Right ventricle myocardium superior (tissue), 1 donor: ENCODE measurements at regions not wholly inside any gene's neighbourhood (a gene's known extent, or its start where the extent isn't known, plus 50 kb on each side); places are given as distances from the start of the nearest gene placed in this dataset.

Source experiments
- ATAC-seq: fragments of 200-7000 bp; cut with Tn5 transposase; one replicate; pipeline ENCODE4 v1.9.1; 2020; ENCODE audit warnings: mild to moderate bottlenecking; ENCODE audit not compliant: poor library complexity
- DNase-seq: peaks from one replicate; pipeline ENCODE4 v3.0.0-alpha.2; 2020
- intact Hi-C: fragments of 100-400 bp; cut with DNase I; formaldehyde crosslinking; loops from one replicate; pipeline ENCODE4 v1.11.2; 2022
- donor health status: DM: no; HTN: yes; CAD: no; lungs with severe emphysema.

DNA sequence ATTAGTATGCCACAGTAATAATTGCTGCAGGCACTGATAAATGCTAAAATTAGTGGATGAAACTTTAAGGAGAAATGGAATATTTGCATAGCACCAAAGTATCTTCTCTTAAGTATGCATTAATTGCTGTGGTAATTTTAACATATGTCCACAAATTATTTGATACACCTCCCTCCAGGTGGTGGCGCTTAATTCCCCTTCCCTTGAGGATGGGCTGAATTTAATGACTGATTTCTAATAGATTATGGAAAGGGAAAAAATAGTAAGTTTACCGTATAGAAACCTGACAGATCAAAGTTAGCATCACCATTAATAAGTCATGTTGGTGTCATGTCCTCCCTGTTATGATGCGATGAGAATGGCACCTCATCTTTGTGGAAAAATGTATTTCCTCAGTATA lies 519.2 kb downstream of the TFEC start:
- intact Hi-C loops, result no loop called here
- ATAC-seq (no peak), DNase-seq (no peak)

DNA sequence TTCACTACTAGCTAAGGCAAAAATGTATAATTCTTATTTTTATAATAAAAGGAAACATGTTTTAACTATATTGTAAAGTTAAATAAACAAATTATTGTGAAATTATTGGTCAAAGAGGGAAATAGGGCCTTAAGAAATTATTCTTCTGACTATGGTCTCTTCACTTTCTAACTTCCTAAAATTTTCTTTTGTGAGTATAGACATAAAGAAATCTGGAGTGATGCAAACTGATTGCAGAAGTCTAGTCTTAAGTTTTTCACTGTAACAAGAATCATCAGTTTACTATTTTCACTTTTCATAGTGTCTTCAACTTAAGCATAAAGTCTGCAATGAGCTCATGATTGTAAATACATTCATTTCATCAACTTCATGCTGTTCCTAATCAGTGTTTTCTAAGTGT lies 525.4 kb downstream of the TFEC start:
- DNase-seq (no peak), ATAC-seq (no peak)
- intact Hi-C loops, result no loop called here

DNA sequence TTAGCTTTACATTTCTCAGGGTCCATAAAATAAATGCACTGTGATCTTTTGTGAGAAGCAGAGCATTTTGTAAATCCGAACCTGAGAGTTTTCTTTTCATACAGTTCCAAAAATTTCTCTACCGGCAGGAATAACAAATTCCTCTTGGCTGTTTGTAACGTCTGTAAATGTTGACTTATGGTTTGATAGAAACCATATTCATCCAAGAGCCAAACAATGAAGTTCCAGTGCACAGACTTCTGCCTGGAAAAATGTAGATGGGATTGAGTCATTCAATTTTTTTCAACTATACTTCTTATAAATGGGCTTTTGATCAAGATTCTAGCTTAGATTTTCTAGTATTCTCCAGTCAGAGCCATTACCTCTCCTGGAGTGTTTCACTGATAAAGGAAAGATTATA lies 530.6 kb downstream of the TFEC start:
- intact Hi-C loops, result no loop called here
- ATAC-seq (no peak), DNase-seq (no peak)

DNA sequence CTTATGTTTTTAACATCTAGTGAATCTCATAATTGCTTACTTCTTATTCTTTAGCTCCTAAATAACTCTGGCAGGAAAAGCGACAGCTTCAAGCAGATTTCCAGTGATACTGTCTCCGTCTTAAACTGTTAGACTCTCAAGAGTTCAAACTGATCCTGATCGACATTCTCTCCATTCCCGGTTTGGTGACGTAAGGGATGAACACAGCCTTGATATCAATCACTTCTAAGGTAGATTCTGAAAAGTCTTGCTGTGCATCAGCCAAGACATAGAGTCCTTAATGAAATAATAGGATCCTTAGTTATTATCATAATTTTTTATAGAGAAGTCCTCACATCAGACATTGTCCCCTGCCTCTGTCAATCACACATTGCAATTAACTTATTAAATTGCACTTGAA lies 534.6 kb downstream of the TFEC start:
- no peak for DNase-seq
- no peak for ATAC-seq
- intact Hi-C loops, result no loop called here

DNA sequence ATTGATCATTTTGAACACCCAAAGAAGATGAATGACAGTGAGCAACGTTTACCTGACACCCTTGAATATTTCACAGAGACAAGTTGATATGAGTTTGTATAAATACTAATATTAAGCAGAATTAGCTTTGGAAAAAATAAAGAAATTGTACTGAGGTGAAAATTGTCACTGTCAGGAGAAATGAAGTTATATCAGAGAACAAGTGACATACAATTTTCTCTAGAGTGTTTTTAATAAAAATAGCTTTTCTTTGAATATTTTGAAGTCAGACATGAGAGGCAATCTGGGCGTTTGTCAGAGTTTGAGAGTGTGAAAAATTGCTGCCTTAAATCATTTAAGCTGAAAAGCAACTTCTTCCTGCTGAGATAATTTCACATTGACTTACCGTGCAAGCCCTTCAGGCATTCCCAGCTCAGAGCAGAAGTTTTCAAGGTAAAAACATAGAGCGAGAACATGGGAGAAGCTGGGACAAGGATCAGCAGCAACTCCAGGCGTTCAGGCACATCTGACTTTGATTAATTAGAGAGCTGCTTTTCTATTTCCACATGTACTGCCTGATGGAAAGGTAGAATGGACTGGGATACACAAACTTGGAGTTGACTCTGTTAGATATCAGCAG lies 535.9 kb downstream of the TFEC start:
- intact Hi-C loops, result no loop called here

DNA sequence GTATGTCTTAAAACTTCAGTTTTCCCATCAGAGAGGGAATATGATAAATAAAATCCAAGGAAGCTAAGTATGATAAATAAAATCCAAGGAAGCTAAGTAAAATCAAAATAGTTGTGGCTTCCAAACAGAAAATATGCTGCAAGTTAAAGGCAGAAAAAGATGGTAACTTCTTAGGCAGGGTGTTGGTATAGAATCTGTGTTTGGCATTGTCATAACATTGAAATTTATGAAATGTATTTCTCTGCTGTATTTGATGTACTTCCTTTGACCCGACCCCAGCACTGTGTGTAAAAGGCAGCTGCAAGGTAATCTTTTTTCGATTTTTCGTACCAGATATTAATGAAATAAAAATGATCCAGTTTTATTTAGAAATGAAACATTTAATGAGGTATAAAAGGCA lies 537.2 kb downstream of the TFEC start:
- no peak for DNase-seq
- ATAC-seq, result no peak
- intact Hi-C loops, result no loop called here

More for the DNA sequence above, 535.9 kb downstream of the TFEC start:
- ATAC-seq, result no peak
- DNase-seq, result no peak

DNA sequence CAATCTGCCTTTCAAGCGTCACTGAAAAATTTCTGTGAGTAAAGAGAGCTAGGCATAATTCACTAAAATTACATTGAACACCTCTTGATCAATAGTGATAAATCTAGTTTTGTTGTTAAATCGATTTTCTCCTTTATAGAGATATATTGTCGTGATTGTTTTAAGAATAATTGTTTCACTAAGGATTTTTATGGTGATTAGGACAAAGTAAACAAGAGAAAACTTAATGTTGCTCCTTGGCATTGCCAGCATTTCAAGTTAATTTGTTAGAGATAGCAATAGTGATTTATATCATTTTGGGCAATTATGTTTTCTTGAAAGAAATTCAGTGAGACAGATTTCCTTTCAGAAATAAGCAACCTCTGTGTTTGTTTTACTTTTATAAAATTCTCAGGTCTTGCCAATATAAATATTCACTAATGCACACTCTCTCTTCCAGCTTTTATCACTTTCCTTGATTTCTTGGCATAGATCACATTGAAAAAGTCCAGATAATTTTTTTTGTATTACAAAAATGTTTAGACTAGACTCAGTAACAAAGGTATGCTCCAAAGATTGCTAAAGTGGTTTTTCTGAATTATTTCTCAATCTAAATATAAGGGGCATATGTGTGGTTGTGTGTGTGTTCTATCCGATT lies 538.7 kb downstream of the TFEC start:
- DNase-seq (no peak), ATAC-seq (no peak)
- intact Hi-C loops, result no loop called here

DNA sequence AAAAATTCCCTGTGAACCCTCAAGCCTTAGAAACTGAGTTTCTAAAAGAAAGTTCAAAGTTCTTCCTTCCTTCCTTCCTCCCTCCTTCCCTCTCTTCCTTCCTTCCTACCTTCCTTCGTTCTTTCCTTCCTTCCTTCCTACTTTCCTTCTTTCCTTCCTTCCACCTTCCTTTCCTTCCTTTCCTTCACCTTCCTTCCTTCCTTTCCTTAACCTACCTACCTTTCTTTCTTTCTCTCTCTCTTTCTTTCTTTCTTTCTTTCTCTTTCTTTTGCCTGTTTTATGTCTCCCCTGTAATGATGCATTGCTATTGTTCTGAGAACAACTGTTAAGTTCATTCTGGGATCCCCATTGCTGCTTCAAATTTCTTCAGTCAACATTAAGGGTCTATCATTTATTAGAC lies 551.1 kb downstream of the TFEC start:
- DNase-seq (no peak), ATAC-seq (no peak)
- intact Hi-C loops, result no loop called here

DNA sequence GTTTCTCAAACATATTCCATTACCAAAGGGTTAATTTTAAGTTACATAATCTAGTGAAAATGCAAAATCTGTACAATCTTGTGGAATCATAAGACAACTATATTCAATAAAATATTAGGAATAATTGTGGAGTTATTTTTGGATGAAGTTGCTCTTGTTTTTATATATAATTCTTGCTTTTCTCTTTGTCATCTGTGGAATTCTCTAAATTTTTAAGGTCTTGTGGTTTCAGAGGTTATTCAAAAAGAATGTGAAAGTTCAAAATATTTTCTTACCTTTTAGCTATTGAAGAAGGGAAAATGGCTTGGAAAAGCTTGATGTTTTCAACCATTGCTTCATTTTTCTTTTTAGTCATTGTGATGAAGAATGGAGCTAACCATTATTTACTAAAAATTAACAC lies 552.1 kb downstream of the TFEC start:
- intact Hi-C loops, result no loop called here
- ATAC-seq (no peak), DNase-seq (no peak)

DNA sequence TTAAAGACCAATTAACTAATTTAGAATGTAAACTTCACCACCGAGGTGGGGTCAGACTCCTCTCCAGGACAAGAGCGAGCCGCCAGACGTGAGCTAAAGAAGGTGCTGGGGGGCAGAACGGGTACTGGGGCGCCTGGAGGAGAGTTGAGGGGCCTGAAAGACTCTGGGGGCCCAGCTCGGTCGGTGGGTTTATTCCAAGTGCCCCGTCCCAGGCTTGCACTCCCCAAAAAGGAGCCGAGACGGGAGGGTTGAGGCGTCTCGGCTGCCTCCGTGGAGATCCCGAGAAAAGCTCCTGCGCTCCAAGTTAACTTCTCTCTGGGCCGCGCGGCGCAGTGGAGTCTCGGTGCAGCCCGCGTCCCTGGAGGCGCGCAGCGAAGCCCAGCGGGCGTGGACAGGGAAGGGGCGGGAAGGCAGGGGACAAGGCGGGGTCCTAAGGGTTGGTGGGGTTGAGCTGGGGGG lies 553.3 kb downstream of the TFEC start:
- no peak for ATAC-seq
- DNase-seq, result peak; percentile 45
- intact Hi-C loops, result no loop called here

DNA sequence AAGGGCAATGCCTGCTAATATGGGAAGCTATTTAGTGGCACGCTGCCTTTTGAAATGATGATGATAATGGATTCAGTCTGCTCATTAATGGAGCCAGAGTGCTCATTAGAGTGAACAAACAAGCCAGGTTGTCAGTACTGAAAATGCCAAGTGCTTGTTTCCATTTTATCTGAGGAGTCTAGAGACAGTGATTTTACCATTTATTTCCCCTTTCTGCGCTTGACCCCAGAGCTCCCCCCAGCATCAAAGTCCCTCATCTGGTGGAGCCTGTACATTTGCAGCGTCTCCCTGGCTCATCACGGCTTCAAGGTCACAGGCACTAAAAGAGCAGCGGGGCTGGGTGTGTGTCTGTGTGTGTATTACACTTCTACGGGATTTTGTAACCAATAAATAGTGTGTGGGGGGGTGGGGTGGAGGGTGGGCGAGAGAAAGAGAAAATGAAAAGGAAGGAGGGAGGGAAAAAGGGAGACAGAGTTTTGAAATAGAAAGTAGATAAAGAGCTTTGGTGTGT lies 553.8 kb downstream of the TFEC start:
- intact Hi-C loops, result no loop called here
- DNase-seq, result no peak
- ATAC-seq, result no peak

DNA sequence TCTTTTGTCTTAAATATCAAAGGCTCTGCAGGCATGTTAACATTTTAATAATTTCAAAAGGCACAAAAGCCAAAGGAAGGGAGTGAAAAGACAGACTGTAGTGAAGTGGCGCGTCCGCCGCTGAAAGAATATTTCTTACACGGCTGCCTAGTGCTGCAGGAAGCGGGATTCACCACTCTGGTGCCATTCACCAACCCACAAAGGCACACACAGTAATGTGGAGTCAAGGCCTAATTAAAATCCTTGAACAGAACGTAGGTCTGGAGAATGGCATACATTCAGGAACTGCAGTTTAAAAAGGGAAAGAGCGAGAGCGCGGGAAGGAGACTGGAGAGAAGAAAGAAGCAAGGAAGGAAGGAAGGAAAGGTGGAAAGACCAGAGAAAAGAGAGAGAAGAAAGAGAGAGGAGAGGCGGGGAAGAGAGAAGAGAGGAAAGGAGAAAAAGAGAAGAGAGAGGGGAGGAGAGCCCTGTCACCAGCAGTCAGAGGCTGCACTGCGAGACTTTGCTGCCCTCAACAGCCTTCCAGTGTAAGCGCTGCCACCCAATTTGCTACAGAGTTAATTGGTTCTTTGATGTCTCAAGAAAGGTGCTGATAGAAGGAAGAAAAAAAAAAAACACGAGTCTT lies 554.0 kb downstream of the MDFIC start:
- DNase-seq (no peak), ATAC-seq (no peak)
- intact Hi-C loops, result no loop called here

DNA sequence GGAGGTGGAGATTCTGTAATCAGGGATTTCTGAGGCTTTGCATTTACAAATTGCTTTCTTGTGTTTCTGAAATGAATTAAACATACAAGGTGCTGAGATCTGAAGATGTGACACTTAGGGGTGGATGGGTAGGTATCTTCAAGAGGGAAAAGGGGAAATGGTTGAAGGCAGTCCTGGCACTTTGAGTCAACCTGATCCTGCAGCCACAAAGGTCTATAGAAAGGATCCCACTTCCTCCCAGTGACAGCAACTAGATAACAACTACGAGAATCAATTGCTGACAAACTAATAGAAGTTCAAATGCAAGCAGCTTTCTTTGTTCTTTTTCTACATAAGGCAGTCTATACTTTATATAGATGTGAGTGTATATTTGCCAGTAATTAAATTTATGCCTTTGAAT lies 553.3 kb downstream of the MDFIC start:
- no peak for ATAC-seq
- intact Hi-C loops, result no loop called here

DNA sequence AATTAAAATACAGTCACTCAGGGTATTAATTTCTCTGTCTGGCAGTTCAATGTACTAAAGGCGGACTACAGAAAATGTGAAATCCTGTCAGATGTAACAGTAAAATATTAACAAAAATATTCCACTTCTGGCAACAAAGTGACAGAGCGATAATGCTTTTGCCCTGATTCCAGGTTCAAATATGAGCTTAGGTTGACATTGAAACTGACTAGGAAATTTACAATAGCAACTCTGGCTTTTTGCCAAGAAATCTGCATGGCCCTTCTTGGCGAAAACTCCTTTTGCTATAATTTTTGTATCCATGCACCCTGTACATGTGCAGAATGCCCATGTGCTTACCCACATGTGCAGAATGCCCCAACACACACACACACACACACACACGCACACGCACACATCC lies 552.2 kb downstream of the MDFIC start:
- no peak for ATAC-seq
- DNase-seq, result no peak
- intact Hi-C loops, result no loop called here

More for the DNA sequence above, 553.3 kb downstream of the MDFIC start:
- DNase-seq, result no peak

DNA sequence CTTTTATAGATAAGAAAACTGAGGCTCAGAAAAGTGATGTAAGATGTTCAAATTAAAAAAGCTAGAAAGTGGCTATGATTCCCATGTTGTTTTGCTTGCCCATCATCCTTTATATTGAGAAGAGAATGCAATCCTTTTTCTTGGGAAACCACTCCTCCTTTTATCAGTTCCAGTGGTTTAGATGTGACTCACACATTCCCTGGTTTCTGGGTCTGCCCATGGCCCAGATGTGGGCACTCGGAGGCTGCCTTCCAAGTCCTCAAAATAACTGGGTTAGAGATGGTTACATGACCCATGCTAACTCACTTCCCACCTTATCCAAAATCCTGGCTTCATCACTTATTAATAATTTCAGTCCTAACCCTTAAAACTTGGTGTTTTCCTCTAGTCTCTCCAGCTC lies 550.0 kb downstream of the MDFIC start:
- ATAC-seq, result no peak
- intact Hi-C loops, result no loop called here

DNA sequence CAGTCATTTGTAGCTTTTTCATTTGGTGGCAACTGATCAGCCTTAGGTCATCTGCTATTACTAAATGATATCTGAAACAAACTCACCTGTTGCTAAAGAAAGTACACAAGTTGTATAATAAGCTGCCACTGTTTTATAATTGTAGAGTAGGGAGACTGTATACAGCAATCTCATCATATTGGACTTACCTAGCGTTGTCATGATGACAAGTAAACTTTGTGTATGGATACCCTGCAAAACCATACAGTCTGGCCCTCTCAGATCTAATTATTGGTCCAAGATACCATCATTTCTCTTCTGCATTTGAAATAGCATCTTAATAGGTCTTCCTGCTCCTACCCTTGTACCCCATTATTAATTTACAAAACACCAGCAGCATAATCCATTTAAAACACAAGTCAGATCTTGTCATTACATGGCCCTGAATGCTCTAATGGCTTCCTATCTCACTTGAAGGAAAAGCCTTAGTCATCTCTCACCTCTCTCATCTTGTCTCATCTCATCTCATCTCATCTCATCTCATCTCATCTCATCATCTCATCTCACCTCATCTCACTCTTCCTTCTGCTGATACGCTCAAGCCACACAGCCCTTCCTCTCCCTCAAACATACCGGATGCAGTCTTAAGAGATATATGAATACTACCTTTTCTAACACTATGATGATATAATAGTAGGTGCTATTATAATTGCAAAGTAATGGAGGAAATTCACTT lies 540.6 kb downstream of the MDFIC start:
- intact Hi-C loops, result no loop called here
- ATAC-seq, result no peak

More for the DNA sequence above, 550.0 kb downstream of the MDFIC start:
- DNase-seq, result no peak

DNA sequence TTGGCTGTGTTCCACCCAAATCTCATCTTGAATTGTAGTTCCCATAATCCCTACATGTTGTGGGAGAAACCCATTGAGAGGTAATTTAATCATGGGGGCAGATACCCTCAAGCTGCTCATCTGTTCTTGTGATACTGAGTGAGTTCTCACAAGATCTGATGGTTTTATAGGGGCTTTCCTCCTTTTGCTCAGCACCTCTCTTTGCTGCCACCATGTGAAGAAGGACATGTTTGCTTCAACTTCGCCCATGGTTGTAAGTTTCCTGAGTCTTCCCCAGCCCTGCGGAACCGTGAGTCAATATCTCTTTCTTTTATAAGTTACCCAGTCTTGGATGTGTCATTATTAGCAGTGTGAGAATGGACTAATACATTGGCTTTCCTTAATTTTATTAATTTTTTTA lies 527.8 kb downstream of the MDFIC start:
- DNase-seq (no peak), ATAC-seq (no peak)
- intact Hi-C loops, result no loop called here

More for the DNA sequence above, 540.6 kb downstream of the MDFIC start:
- DNase-seq, result no peak

DNA sequence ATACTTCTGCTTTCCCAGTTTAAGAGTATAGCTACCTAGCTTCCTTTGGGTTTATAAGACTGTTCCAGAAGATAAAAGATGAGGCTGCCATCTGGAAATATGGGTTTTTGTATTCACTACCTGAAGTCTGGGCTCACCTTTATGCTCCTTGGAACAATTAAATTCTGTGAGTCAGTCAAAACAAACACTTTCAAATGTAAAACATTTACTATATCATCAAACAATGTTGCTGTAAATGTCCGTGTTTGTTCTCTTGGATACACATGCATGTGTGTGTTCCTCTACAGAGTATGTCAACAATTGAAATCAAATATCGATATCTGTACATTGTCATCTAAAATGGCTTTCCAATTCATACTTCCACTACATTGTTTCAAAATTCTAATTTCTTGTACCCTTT lies 525.6 kb downstream of the MDFIC start:
- intact Hi-C loops, result no loop called here
- DNase-seq (no peak), ATAC-seq (no peak)

DNA sequence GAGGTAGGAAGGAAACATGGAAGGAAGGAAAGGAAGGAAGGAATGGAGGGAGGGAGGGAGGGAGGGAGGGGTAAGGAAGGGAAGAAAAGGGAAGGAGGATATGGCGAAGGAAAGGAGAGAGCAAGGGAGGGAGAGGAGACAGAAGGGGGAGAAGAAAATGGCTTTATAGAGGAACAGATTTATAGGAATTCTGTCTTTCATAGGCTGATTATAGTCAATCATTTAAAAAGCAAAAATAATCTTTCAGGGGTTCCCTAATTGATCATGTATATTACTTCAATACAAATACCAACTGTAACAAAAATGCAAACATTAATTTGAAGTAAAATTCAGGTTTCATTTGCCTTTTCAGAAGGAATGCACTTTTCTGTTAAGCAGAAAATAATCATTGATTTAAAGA lies 519.1 kb downstream of the MDFIC start:
- intact Hi-C loops, result no loop called here
- no peak for DNase-seq
- ATAC-seq, result no peak

DNA sequence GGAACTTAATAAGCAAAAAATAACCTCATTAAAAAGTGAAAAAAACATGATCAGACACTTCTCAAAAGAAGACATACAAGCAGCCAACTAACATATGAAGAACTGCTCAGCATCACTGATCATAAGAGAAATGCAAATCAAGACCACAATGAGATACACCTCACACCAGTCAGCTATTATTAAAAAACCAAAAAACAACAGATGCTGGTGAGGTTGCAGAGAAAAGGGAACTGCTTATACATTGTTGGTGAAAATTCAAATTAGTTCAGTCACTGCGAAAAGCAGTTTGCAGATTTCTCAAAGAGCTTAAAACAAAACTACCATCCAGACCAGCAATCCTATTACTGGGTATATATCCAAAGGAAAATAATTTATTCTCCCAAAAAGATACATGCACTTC lies 513.3 kb downstream of the MDFIC start:
- DNase-seq (no peak), ATAC-seq (no peak)
- intact Hi-C loops, result no loop called here
